GM13976 (cell line): ENCODE measurements at regions not wholly inside any gene's neighbourhood (a gene's known extent, or its start where the extent isn't known, plus 50 kb on each side); places are given as distances from the start of the nearest gene placed in this dataset.

Source experiments
- DNase-seq: peaks from one replicate; pipeline ENCODE4 v3.0.0; 2012; ENCODE audit warnings: low spot score
- CTCF ChIP-seq: IDR thresholded peaks from 2 replicates; pipeline ENCODE4 v1.5.1; 2012; ENCODE audit warnings: borderline replicate concordance, mild to moderate bottlenecking; ENCODE audit not compliant: insufficient read depth; ENCODE audit errors: extremely low read depth, missing control alignments, control extremely low read depth
- in situ Hi-C: fragments of 300-500 bp; cut with MboI; formaldehyde crosslinking; loops from one replicate; pipeline ENCODE4 v1.12.0; 2022; ENCODE audit warnings: low sequenced_read_pairs, mixed read lengths, inconsistent platforms; ENCODE audit not compliant: unreplicated experiment

GRCh38 chr7:46488607-46489006, 567.5 kb upstream of the IGFBP3 start:
- no peak for DNase-seq
- in situ Hi-C loops, result no loop called here
- no peak for TF ChIP-seq CTCF

GRCh38 chr7:46486256-46487206, 565.5 kb upstream of the IGFBP3 start:
- DNase-seq, result no peak
- in situ Hi-C loops, result no loop called here
- TF ChIP-seq CTCF, result no peak

- DNase-seq, result no peak
- no peak for TF ChIP-seq CTCF
- in situ Hi-C loops, result no loop called here
Measured at GRCh38 chr7:46485481-46486065, 564.5 kb upstream of the IGFBP3 start.

- in situ Hi-C loops, result no loop called here
- no peak for DNase-seq
- TF ChIP-seq CTCF, result no peak
Measured at GRCh38 chr7:46484906-46485305, 563.8 kb upstream of the IGFBP3 start.

DNA sequence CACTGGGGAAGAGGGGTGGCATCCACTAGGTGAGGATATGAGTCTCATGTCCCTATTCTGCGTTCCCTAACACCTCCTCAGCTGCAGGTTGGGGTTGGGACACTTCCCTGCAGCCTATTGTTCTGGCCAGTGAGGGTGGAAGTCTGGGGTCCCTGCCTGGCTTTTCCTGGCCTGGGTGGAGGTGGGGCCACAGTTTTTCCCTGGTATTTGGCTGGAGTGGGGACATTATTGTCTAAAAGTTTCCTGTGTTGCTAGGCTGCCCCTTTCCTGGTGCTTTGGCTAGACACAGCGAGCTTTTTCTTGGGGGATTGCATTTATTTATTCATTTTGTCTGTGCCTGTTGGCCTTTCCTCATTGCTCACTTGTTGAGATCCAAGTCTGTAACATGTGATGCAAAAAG, 559.5 kb upstream of the IGFBP3 start:
- no peak for DNase-seq
- in situ Hi-C loops, result no loop called here

GRCh38 chr7:46479680-46480079, 558.6 kb upstream of the IGFBP3 start:
- in situ Hi-C loops, result no loop called here

More for the DNA sequence above, 559.5 kb upstream of the IGFBP3 start:
- no peak for TF ChIP-seq CTCF

More at GRCh38 chr7:46479680-46480079, 558.6 kb upstream of the IGFBP3 start:
- DNase-seq, result no peak
- no peak for TF ChIP-seq CTCF
